ENCODE measurements at regions not wholly inside any gene's neighbourhood (a gene's known extent, or its start where the extent isn't known, plus 50 kb on each side); places are given as distances from the start of the nearest gene placed in this dataset.
A peak's percentile ranks its signal among the peaks of the same experiment; 100 is the strongest.
"Not testable (repeated sequence)": the region's sequence is repeated elsewhere in the genome, so short reads cannot be mapped to it uniquely, and the experiment has no call there.

DNA sequence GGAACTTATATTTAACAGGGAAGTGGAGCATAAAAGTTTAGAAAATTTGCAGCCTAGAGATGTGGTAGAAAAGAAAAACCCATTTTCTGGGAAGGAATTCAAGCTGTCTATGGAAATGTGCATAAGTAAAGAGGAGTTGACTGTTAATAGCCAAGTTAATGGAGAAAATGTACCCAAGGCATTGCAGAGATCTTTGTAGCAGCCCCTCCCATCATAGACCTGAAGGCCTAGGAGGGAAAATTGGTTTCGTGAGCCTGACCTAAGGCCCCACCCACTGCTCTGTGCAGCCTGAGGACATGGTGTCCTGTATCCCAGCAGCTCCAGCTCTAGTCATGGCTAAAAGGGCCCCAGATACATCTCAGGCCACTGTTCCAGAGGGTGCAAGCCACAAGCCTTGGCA is 772.4 kb upstream of the RIOK2 start:
- no peak for FAIRE-seq

- FAIRE-seq: no peak
Observed at GRCh38 chr5:97967292-97967691, 784.2 kb upstream of the RIOK2 start.

DNA sequence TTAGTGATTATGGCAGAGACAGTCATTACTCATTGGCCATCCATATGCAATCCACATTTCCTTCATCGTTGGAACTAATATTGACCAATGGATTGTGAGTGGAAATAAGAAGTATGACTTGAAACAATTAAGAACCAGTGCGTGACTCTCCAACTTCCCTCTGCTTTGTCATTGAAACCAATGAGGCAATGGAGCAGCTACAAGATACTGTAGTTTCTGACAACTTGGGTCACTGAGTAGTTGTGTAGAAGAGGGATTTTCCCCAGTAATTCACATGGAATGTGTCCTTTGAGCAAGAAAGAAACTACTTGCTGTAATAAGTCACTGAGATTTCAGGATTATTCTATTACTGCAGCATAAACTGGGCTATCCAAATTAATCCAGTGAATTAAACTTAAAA is 785.3 kb upstream of the RIOK2 start:
- FAIRE-seq: no peak

DNA sequence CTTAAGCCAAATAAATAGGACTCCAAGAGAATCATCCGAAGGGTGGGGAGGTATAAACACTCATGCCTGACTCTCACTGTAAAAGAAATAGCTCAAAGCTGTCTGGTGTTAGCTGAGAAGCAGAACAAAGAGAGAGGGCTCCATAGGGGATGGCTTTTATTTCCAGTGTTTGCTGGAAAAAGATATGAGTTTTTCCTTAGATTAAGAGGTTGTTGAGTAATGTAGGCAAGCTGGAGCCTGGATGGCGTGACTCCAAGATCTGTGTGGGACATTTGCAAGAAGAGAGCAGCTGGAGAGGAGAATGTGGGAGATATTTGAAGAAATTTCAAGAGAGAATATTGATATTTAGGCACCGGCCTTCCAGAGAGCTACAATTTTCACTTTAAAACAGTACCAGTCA is 793.7 kb upstream of the RGMB start:
- no peak for FAIRE-seq

- FAIRE-seq: no peak
Observed at GRCh38 chr5:97980291-97980690, 793.2 kb upstream of the RGMB start.

DNA sequence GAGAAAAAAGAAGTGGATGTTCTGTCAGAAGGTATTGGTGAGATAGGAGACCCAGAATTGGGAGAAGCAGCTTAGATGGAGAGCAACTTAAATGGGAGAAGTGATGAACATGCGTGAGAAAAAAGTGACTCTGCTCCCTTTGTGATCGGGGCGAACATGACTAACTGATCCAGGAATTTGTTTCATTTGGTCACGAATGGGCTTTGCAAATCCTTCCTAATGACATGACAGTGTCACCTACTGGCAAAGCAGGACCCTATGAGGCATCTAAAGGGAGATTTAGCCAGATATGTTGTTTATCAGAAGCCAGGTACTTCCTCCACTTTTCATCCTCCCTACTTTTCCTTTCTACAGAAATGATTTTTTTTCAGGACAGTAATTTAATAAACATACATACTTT is 787.4 kb upstream of the RGMB start:
- no peak for FAIRE-seq

DNA sequence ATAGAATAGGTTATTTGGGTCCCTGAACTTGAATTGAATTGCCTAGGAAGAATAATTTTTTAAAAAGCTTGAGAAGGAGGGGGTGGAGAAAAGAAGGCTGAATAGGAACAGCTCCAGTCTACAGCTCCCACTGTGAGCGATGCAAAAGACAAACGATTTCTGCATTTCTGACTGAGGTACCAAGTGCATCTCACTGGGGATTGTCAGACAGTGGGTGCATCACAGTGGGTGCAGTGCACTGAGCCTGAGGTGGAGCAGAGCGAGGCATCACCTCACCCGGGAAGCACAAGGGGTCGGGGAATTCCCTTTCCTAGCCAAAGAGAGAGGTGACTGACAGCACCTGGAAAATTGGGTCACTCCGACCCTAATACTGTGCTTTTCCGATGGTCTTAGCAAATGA is 782.2 kb upstream of the RGMB start:
- no peak for FAIRE-seq

- no peak for FAIRE-seq
Observed at GRCh38 chr5:97998941-97999340, 774.5 kb upstream of the RGMB start.

DNA sequence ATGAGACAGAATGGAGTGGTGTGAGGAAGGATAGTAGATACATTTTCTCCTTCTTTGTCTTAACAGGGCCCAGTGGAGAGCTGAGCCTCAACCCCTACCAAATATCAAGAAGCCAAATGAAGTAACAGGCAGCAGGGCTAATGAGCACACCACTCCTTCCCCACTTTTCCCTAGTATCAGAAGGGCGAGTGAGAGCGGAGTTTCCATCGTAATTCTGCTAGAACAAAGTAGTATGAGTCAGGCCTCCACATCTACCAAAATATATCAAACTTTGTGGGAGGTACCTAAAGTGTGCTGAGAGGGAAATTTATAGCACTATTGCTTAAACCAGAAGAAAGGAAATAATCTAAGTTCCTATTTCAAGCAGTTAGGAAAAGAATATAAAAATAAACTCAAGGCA is 769.0 kb upstream of the RGMB start:
- FAIRE-seq: no peak

GRCh38 chr5:98016771-98017170 is 756.7 kb upstream of the RGMB start:
- no peak for FAIRE-seq

DNA sequence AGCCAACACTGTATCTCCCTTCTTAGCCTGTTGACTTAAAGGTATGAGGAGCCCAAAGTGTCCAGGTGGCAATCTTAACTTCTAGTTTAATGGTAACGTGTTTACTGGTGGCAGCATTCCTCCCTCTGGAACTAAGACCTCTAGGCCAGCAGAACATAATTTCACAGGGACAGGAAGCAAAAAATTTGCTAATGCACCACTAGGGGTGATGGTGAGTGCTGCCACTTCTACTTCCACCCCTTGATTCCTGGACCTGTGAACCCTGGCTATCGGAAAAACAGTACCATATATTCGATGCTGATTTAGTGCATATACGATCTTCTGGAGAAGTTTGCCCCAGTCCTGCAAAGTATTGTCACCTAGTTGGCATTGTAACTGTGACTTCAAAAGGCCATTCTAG is 743.2 kb upstream of the RGMB start:
- FAIRE-seq: not testable (repeated sequence)

DNA sequence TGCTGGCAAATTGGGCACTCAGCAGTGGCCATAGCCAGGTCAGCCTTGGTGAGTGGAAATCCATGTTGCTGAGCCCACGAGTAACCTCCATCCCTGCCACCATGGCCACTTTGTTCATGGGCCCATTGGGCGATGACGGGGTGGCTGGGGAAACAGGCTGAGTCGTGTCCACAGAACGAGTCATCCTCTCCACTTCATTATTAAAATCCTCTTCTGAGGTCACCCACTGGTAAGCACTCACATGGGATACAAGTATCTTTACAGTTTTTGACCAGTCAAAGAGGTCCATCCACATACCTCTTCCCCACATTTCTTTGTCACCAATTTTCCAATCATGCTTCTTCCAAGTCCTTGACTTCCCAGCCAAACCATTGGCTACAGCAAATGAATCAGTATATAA is 742.4 kb upstream of the RGMB start:
- FAIRE-seq: not testable (repeated sequence)

DNA sequence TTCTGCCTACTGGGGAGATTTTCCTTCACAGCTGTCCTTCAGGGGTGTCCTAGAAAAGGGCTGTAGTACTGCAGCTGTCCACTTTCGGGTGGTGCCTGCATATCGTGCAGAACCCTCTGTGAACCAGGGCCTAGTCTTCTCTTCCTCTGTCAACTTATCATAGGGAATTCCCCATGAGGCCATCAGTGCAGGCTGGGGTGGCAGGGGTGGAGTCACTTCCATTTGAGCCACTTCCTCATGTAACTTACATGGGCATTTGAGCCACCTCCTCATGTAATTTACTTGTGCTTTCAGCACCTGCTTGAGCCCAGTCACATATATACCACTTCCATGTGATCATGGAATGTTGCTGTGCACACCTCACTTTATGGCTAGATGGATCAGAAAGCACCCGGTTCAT is 742.0 kb upstream of the RGMB start:
- FAIRE-seq: no peak

DNA sequence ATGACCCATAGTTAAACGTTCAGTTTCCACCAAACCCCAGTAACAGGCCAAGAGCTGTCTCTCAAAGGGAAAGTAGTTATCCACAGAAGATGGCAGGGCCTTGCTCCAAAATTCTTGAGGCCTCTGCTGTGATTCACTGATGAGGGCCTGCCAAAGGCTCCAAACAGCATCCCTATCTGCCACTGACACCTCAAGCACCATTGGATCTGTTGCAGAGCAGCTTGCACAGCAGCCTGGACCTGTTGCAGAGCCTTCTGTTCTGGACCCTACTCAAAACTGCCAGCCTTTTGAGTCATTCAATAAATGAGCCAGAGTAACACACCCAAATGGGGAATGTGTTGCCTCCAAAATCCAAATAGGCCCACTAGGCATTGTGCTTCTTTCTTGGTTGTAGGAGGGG is 741.5 kb upstream of the RGMB start:
- no peak for FAIRE-seq

DNA sequence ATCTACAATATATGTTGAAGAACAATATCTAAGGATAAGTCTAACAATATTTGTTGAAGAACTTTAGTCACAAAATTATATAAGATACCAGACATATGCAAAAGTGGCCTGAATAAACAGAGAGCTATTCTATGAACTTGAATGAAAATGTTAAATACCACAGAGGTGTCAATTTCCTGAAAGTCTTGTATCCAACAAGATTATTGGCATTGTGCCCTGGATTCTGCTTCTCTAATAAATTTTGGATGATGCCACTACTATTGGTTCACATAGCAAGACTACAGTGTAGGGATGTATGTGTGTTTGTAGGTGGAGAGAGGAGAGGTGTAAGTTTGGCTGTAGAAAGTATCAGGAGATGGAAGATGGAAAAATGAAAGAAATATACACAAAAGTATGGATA is 731.8 kb upstream of the RGMB start:
- no peak for FAIRE-seq

- no peak for FAIRE-seq
Observed at GRCh38 chr5:98042521-98042920, 730.9 kb upstream of the RGMB start.

GRCh38 chr5:98042961-98043360 is 730.5 kb upstream of the RGMB start:
- FAIRE-seq: no peak

- FAIRE-seq: no peak
Observed at GRCh38 chr5:98050583-98050982, 722.9 kb upstream of the RGMB start.

DNA sequence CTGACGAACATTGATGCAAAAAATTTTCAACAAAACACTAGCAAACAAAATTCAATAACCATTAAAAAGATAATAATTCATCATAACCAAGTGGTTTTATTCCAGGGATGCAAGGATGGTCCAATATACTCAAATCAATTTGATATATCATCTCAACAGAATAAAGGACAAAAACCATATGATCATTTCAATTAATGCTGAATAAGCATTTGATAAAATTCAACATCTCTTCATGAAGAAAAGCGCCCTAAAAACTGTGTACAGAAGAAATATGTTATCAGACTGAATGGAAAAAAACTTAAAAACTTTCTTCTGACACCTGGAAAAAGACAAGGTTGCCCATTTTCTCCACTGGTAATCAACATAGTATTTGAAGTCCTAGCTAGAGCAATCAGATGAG is 720.3 kb upstream of the RGMB start:
- no peak for FAIRE-seq

- no peak for FAIRE-seq
Observed at GRCh38 chr5:98060148-98060547, 713.3 kb upstream of the RGMB start.

GRCh38 chr5:98064118-98064685 is 709.3 kb upstream of the RGMB start:
- no peak for FAIRE-seq

GRCh38 chr5:98065261-98065909 is 708.1 kb upstream of the RGMB start:
- FAIRE-seq: no peak

- no peak for FAIRE-seq
Observed at GRCh38 chr5:98066910-98067309, 706.6 kb upstream of the RGMB start.

DNA sequence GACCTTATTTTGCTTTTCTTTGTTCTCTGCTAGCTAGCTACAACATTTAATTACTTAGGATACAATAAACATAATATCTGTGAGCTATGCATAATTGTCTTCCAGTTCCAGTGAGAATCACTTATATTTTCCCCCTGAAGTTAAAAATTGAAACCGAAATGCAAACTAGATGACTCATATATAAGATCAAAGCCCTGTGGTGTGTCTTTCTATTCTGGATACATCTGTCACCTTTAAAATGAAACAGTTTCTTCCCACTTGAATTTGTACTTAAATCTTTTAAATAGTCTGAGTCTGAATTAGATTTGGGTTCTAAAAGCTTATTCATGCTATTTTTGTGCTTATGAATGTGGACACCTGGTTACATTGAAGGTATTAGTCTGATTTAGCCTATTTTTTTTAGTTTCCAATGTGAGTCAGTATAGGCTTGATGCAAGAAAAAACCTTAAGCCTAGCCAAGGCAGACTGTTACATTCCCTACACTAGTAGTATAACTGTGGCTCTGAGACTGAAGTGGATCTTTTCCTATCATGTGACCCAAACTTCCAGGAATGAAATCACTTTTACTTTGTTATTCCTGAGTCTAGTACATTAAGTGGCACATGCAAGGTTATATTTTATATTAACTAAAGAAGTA is 703.5 kb upstream of the RGMB start:
- FAIRE-seq: no peak

DNA sequence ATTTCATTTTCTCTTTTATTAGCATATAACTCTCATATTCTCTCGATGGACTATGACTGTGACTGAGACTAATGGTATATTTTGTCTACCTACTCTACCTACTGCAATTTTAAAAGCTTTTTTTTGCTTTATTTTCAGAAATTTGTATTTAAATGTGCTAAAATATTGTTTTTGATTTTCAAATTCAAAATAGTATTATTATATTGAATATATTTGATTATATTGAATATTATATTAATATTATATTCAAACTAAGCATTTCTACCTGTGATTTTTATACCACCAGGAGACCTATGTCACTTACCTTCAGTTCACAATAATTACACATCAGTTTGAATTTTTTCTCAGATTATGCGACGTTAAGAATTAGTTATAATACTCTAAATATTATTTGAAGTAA is 700.5 kb upstream of the RGMB start:
- FAIRE-seq: peak; percentile 58

All from A204.1 (cell line).